ENCODE measurements at regions not wholly inside any gene's neighbourhood (a gene's known extent, or its start where the extent isn't known, plus 50 kb on each side); places are given as distances from the start of the nearest gene placed in this dataset.
"Not testable (repeated sequence)": the region's sequence is repeated elsewhere in the genome, so short reads cannot be mapped to it uniquely, and the experiment has no call there.

GRCh38 chr12:78376257-78376656 is 488.3 kb upstream of the SYT1 start:
- Histone ChIP-seq H3K4me1 (ENCODE audit: control insufficient read depth, insufficient read depth, low read length) (no peaks in the 10 kb centered on the region), H3K27ac (ENCODE audit: extremely low read depth, low read depth, low read length) (no peak overlapping the region), H3K4me3 (ENCODE audit: low read depth, low read length) (no peak overlapping the region), H3K36me3 (ENCODE audit: control insufficient read depth in 2 of 2, insufficient read depth in 1 of 2, low read length in 2 of 2) (no peaks in the 10 kb centered on the region), H3K9me3 (ENCODE audit: control insufficient read depth, insufficient read depth, low read depth, low read length) (no peaks in the 10 kb centered on the region)
- CTCF ChIA-PET = no interaction called here
- TF ChIP-seq ZXDB (tag by site-specific recombination; IDR thresholded peaks at IDR 0.05) = no peak
- no peak for TF ChIP-seq SP7 (tag by site-specific recombination; IDR thresholded peaks at IDR 0.05)
- TF ChIP-seq OVOL3 (tag by site-specific recombination; IDR thresholded peaks at IDR 0.05) = no peak
- POLR2A ChIA-PET = no interaction called here

- H3K9me3 ChIP-seq (ENCODE audit: control insufficient read depth, insufficient read depth, low read depth, low read length); H3K36me3 ChIP-seq (ENCODE audit: control insufficient read depth in 2 of 2, insufficient read depth in 1 of 2, low read length in 2 of 2); H3K4me3 ChIP-seq (ENCODE audit: low read depth, low read length); H3K27ac ChIP-seq (ENCODE audit: extremely low read depth, low read depth, low read length); H3K4me1 ChIP-seq (ENCODE audit: control insufficient read depth, insufficient read depth, low read length); CTCF ChIA-PET; POLR2A ChIA-PET: not testable (repeated sequence)
- peak; percentile 36 for TF ChIP-seq SETDB1 (IDR thresholded peaks at IDR 0.05; ENCODE audit: insufficient read length, low read length)
- peak; percentile 84 for TF ChIP-seq ZNF585B (tag by site-specific recombination; IDR thresholded peaks at IDR 0.05)
These were observed 485.5 kb upstream of the SYT1 start for GRCh38 chr12:78379065-78379464.

GRCh38 chr12:78383414-78383813 is 481.2 kb upstream of the SYT1 start:
- TF ChIP-seq ZNF175 (tag by site-specific recombination; IDR thresholded peaks at IDR 0.05) (no peak), ZFP41 (tag by site-specific recombination; IDR thresholded peaks at IDR 0.05; ENCODE audit: borderline replicate concordance) (no peak), ZNF48 (tag by site-specific recombination; IDR thresholded peaks at IDR 0.05) (no peak)
- H3K4me3 ChIP-seq (ENCODE audit: low read depth, low read length) = no peak overlapping the region
- ChIA-PET CTCF (no interaction called here), POLR2A (no interaction called here)
- no peak overlapping the region for H3K27ac ChIP-seq (ENCODE audit: extremely low read depth, low read depth, low read length)
- no peaks in the 10 kb centered on the region for H3K4me1 ChIP-seq (ENCODE audit: control insufficient read depth, insufficient read depth, low read length)
- H3K9me3 ChIP-seq (ENCODE audit: control insufficient read depth, insufficient read depth, low read depth, low read length) = no peaks in the 10 kb centered on the region
- no peaks in the 10 kb centered on the region for H3K36me3 ChIP-seq (ENCODE audit: control insufficient read depth in 2 of 2, insufficient read depth in 1 of 2, low read length in 2 of 2)

GRCh38 chr12:78384541-78384940 is 480.0 kb upstream of the SYT1 start:
- H3K9me3 ChIP-seq (ENCODE audit: control insufficient read depth, insufficient read depth, low read depth, low read length) = no peaks in the 10 kb centered on the region
- ChIA-PET POLR2A (no interaction called here), CTCF (no interaction called here)
- TF ChIP-seq AEBP2 (tag by site-specific recombination; IDR thresholded peaks at IDR 0.05; ENCODE audit: borderline replicate concordance) (no peak), ZNF76 (tag by site-specific recombination; IDR thresholded peaks at IDR 0.05; ENCODE audit: borderline replicate concordance, low read depth) (no peak), ZNF596 (tag by site-specific recombination; IDR thresholded peaks at IDR 0.05) (no peak)
- no peak overlapping the region for H3K4me3 ChIP-seq (ENCODE audit: low read depth, low read length)
- no peaks in the 10 kb centered on the region for H3K4me1 ChIP-seq (ENCODE audit: control insufficient read depth, insufficient read depth, low read length)
- H3K36me3 ChIP-seq (ENCODE audit: control insufficient read depth in 2 of 2, insufficient read depth in 1 of 2, low read length in 2 of 2) = no peaks in the 10 kb centered on the region
- no peak overlapping the region for H3K27ac ChIP-seq (ENCODE audit: extremely low read depth, low read depth, low read length)

- H3K4me3 ChIP-seq (ENCODE audit: low read depth, low read length) = no peak overlapping the region
- ChIA-PET POLR2A (no interaction called here), CTCF (no interaction called here)
- H3K27ac ChIP-seq (ENCODE audit: extremely low read depth, low read depth, low read length) = no peak overlapping the region
- H3K36me3 ChIP-seq (ENCODE audit: control insufficient read depth in 2 of 2, insufficient read depth in 1 of 2, low read length in 2 of 2) = no peaks in the 10 kb centered on the region
- H3K9me3 ChIP-seq (ENCODE audit: control insufficient read depth, insufficient read depth, low read depth, low read length) = no peaks in the 10 kb centered on the region
- H3K4me1 ChIP-seq (ENCODE audit: control insufficient read depth, insufficient read depth, low read length) = no peaks in the 10 kb centered on the region
- TF ChIP-seq PRDM6 (tag by site-specific recombination; IDR thresholded peaks at IDR 0.05) (no peak), ZNF140 (tag by site-specific recombination; IDR thresholded peaks at IDR 0.05) (no peak), ZIC2 (tag by site-specific recombination; IDR thresholded peaks at IDR 0.05) (no peak), ZBTB10 (tag by site-specific recombination; IDR thresholded peaks at IDR 0.05) (no peak), ZNF610 (tag by site-specific recombination; IDR thresholded peaks at IDR 0.05; ENCODE audit: borderline replicate concordance) (no peak), ZBTB7A (tag by site-specific recombination; IDR thresholded peaks at IDR 0.05; ENCODE audit: low read depth) (no peak), ZNF596 (tag by site-specific recombination; IDR thresholded peaks at IDR 0.05) (no peak), ZNF416 (tag by site-specific recombination; IDR thresholded peaks at IDR 0.05) (no peak), ZNF404 (tag by site-specific recombination; IDR thresholded peaks at IDR 0.05) (no peak), ZBTB26 (tag by site-specific recombination; optimal IDR thresholded peaks at IDR 0.05) (no peak)
These were observed 479.0 kb upstream of the SYT1 start for GRCh38 chr12:78385541-78385940.

Data from HEK293 (cell line).